Right lobe of liver (tissue), 6 donors: ENCODE measurements at regions not wholly inside any gene's neighbourhood (a gene's known extent, or its start where the extent isn't known, plus 50 kb on each side); places are given as distances from the start of the nearest gene placed in this dataset.

Experiments used
- ATAC-seq, 4 donors: fragments of 200-7000 bp; cut with Tn5 transposase; one replicate each; pipeline ENCODE4 v1.9.1; 2020; ENCODE audit warnings: mild to moderate bottlenecking in 4 of 4, moderate library complexity in 4 of 4
- DNase-seq, 3 donors: peaks; one replicate each; pipeline ENCODE4 v3.0.0-alpha.2; 2020
- H3K27ac ChIP-seq, 3 donors: fragments of 200-600 bp; one replicate each; pipeline ENCODE4 v1.8.0; 2022
- H3K27me3 ChIP-seq, 2 donors: fragments of 200-600 bp; one replicate each; pipeline ENCODE4 v1.8.0; 2022
- H3K36me3 ChIP-seq, 4 donors: fragments of 200-600 bp; sonication (generic) in 1 of 4; one replicate each; pipeline versions ENCODE4 v1.5.1 to v1.8.0; 2017 to 2022; ENCODE audit warnings: control low read depth in 1 of 4
- H3K4me1 ChIP-seq, 4 donors: fragments of 200-600 bp; sonication (generic) in 1 of 4; one replicate each; pipeline versions ENCODE4 v1.5.1 to v1.8.0; 2017 to 2022; ENCODE audit warnings: control low read depth in 1 of 4
- H3K4me3 ChIP-seq, 3 donors: fragments of 200-600 bp; one replicate each; pipeline ENCODE4 v1.8.0; 2022
- H3K9me3 ChIP-seq, 4 donors: fragments of 200-600 bp; sonication (generic) in 1 of 4; one replicate each; pipeline versions ENCODE4 v1.5.1 to v1.8.0; 2017 to 2022; ENCODE audit warnings: control low read depth in 1 of 4
- CTCF ChIP-seq, 4 donors: fragments of 200-600 bp in 3 of 4; fragments of 450-650 bp in 1 of 4; IDR thresholded peaks; one replicate each; pipeline versions ENCODE4 v1.5.1 to v1.8.0; 2016 to 2022; ENCODE audit warnings: antibody characterized with exemption in 4 of 4, mild to moderate bottlenecking in 2 of 4
- POLR2A ChIP-seq: fragments of 450-650 bp; IDR thresholded peaks from one replicate; pipeline ENCODE4 v1.6.1; 2017; ENCODE audit warnings: antibody characterized with exemption, mild to moderate bottlenecking
- WGBS: methylation state at CpG from one replicate; pipeline ENCODE4 v1.1.6; 2018; ENCODE audit warnings: low coverage, low lambda C conversion rate; ENCODE audit not compliant: insufficient coverage; ENCODE audit errors: missing lambda C conversion rate; 5-methylcytosine and 5-hydroxymethylcytosine counted together
- intact Hi-C, 2 donors: fragments of 100-400 bp; cut with DNase I; formaldehyde crosslinking; loops; one replicate each; pipeline versions ENCODE4 v1.11.2 to v1.14.1; 2022
- donor health status: DM: no; HTN: yes; CAD: no.
- donor health status: DM: no; HTN: no; CAD: no.
- donor health status: DM: no; HTN: no; CAD: no.
- donor health status: DM: no; HTN: yes; CAD: no.
- donor health status: DM: no; HTN: yes; CAD: no.

GRCh38 chr5:25009063-25009462 lies 364.3 kb upstream of the CDH10 start:
- TF ChIP-seq CTCF (IDR thresholded peaks at IDR 0.05) (no peak), POLR2A (no peak)
- Histone ChIP-seq H3K36me3 (no peaks in the 10 kb centered on the region), H3K4me3 (no peak overlapping the region), H3K27me3 (no peaks in the 10 kb centered on the region), H3K4me1 (no peaks in the 10 kb centered on the region), H3K9me3 (no peaks in the 10 kb centered on the region), H3K27ac (no peak overlapping the region)
- no peak for ATAC-seq
- intact Hi-C loops = no loop called here
- DNase-seq = no peak
- WGBS = 71% methylated on average over 7 of the region's 9 CpGs

GRCh38 chr5:25006734-25007133 lies 362.0 kb upstream of the CDH10 start:
- 17% methylated on average over 2 of the region's 2 CpGs for WGBS
- intact Hi-C loops = no loop called here
- H3K27me3 ChIP-seq = no peaks in the 10 kb centered on the region
- no peaks in the 10 kb centered on the region for H3K36me3 ChIP-seq
- DNase-seq (no peak), ATAC-seq (no peak)
- H3K27ac ChIP-seq = no peak overlapping the region
- H3K4me1 ChIP-seq = no peaks in the 10 kb centered on the region
- no peak overlapping the region for H3K4me3 ChIP-seq
- TF ChIP-seq POLR2A = no peak
- TF ChIP-seq CTCF (IDR thresholded peaks at IDR 0.05) = no peak
- H3K9me3 ChIP-seq = no peaks in the 10 kb centered on the region

- no peak overlapping the region for H3K27ac ChIP-seq
- no peaks in the 10 kb centered on the region for H3K9me3 ChIP-seq
- DNase-seq = no peak
- intact Hi-C loops = no loop called here
- no peaks in the 10 kb centered on the region for H3K36me3 ChIP-seq
- H3K27me3 ChIP-seq = no peaks in the 10 kb centered on the region
- H3K4me1 ChIP-seq = no peaks in the 10 kb centered on the region
- H3K4me3 ChIP-seq = no peak overlapping the region
- no peak for ATAC-seq
- 17% methylated on average over 4 of the region's 4 CpGs for WGBS
- no peak for TF ChIP-seq CTCF (IDR thresholded peaks at IDR 0.05)
- no peak for TF ChIP-seq POLR2A
These were observed 361.5 kb upstream of the CDH10 start for GRCh38 chr5:25006237-25006636.

- no peaks in the 10 kb centered on the region for H3K4me1 ChIP-seq
- no peak for DNase-seq
- H3K4me3 ChIP-seq = no peak overlapping the region
- intact Hi-C loops = no loop called here
- no peak for TF ChIP-seq POLR2A
- no peak for ATAC-seq
- no peaks in the 10 kb centered on the region for H3K27me3 ChIP-seq
- H3K36me3 ChIP-seq = no peaks in the 10 kb centered on the region
- no peaks in the 10 kb centered on the region for H3K9me3 ChIP-seq
- 18% methylated on average over 3 of the region's 3 CpGs for WGBS
- no peak overlapping the region for H3K27ac ChIP-seq
These were observed 360.7 kb upstream of the CDH10 start for GRCh38 chr5:25005431-25005830.

GRCh38 chr5:25002371-25002770 lies 357.6 kb upstream of the CDH10 start:
- Histone ChIP-seq H3K27ac (no peak overlapping the region), H3K4me3 (no peak overlapping the region), H3K9me3 (no peaks in the 10 kb centered on the region), H3K36me3 (no peaks in the 10 kb centered on the region), H3K27me3 (no peaks in the 10 kb centered on the region), H3K4me1 (no peaks in the 10 kb centered on the region)
- ATAC-seq (no peak), DNase-seq (no peak)
- intact Hi-C loops = no loop called here
- WGBS = 65% methylated on average over 1 of the region's 1 CpG
- TF ChIP-seq CTCF (IDR thresholded peaks at IDR 0.05) (no peak), POLR2A (no peak)
